Vagina (tissue), 2 donors: ENCODE measurements at regions not wholly inside any gene's neighbourhood (a gene's known extent, or its start where the extent isn't known, plus 50 kb on each side); places are given as distances from the start of the nearest gene placed in this dataset.

Source experiments
- DNase-seq, 2 donors: peaks; one replicate each; pipeline ENCODE4 v3.0.0-alpha.2; 2017; ENCODE audit errors: extremely low spot score in 2 of 2
- H3K27ac ChIP-seq: fragments of 200-600 bp; sonication (generic); one replicate; pipeline ENCODE4 v1.5.1; 2019
- H3K27me3 ChIP-seq: fragments of 200-600 bp; sonication (generic); one replicate; pipeline ENCODE4 v1.5.1; 2019
- H3K36me3 ChIP-seq, 2 donors: fragments of 200-600 bp; sonication (generic); one replicate each; pipeline ENCODE4 v1.5.1; 2017 to 2019
- H3K4me1 ChIP-seq: fragments of 200-600 bp; sonication (generic); one replicate; pipeline ENCODE4 v1.5.1; 2019
- H3K4me3 ChIP-seq, 2 donors: fragments of 200-600 bp; sonication (generic); 1 replicate in 1 of 2; 2 replicates in 1 of 2; pipeline ENCODE4 v1.5.1; 2016 to 2019
- H3K9me3 ChIP-seq: fragments of 200-600 bp; sonication (generic); one replicate; pipeline ENCODE4 v1.5.1; 2019
- POLR2A ChIP-seq, 2 donors: fragments of 450-650 bp; IDR thresholded peaks; one replicate each; pipeline ENCODE4 v1.6.1; 2017; ENCODE audit warnings: antibody characterized with exemption in 2 of 2, mild to moderate bottlenecking in 2 of 2, moderate library complexity in 2 of 2
- POLR2AphosphoS5 ChIP-seq, 2 donors: sonication (generic); formaldehyde crosslinking; IDR thresholded peaks; one replicate each; pipeline ENCODE4 v1.9.0; 2017; ENCODE audit warnings: antibody characterized with exemption in 2 of 2, mild to moderate bottlenecking in 2 of 2, low read depth in 1 of 2; ENCODE audit not compliant: insufficient read depth in 1 of 2
- intact Hi-C: fragments of 100-400 bp; cut with DNase I; formaldehyde crosslinking; loops from one replicate; pipeline ENCODE4 v1.15.1; 2023
- TF ChIP-seq, protein P1 (sequence below), 3 experiments: fragments of 450-650 bp in 2 of 3; fragments of 200-600 bp in 1 of 3; sonication (generic) in 1 of 3; IDR thresholded peaks; one replicate each; pipeline ENCODE4 v1.5.1; 2017 to 2019; ENCODE audit warnings: antibody characterized with exemption in 3 of 3, mild to moderate bottlenecking in 2 of 3, moderate library complexity in 2 of 3

DNA sequence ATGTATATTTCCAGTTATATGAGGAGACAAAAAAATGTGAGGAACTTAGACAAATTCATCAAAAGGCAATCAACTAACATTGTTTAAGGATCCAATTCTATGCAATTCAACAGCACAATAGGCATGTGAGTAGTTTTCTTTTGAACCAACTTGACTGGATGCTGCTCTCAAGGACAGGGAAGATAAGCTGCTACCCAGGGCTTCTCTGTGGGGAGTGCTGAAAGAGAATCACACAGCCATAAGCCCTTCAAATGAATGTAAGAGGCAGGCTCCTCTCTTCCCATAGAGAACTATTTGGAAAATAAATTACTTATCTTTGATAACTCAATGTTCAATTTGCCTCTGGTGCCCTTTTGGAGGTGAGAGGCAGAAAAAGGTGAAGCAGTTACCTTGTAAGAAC is 1413.6 kb downstream of the PCDH7 start:
- DNase-seq, result no peak
- Histone ChIP-seq H3K9me3 (no peaks in the 10 kb centered on the region), H3K4me1 (no peaks in the 10 kb centered on the region), H3K27ac (no peak overlapping the region), H3K36me3 (no peaks in the 10 kb centered on the region), H3K4me3 (no peak overlapping the region), H3K27me3 (no peaks in the 10 kb centered on the region)
- TF ChIP-seq POLR2A (IDR thresholded peaks at IDR 0.05), result no peak
- intact Hi-C loops, result no loop called here

- H3K27ac ChIP-seq, result no peak overlapping the region
- intact Hi-C loops, result no loop called here
- H3K4me1 ChIP-seq, result no peaks in the 10 kb centered on the region
- no peak for TF ChIP-seq POLR2AphosphoS5 (IDR thresholded peaks at IDR 0.05; ENCODE audit: insufficient read depth in 1 of 2, low read depth in 1 of 2)
- TF ChIP-seq POLR2A (IDR thresholded peaks at IDR 0.05), result no peak
- TF ChIP-seq, protein P1, sequence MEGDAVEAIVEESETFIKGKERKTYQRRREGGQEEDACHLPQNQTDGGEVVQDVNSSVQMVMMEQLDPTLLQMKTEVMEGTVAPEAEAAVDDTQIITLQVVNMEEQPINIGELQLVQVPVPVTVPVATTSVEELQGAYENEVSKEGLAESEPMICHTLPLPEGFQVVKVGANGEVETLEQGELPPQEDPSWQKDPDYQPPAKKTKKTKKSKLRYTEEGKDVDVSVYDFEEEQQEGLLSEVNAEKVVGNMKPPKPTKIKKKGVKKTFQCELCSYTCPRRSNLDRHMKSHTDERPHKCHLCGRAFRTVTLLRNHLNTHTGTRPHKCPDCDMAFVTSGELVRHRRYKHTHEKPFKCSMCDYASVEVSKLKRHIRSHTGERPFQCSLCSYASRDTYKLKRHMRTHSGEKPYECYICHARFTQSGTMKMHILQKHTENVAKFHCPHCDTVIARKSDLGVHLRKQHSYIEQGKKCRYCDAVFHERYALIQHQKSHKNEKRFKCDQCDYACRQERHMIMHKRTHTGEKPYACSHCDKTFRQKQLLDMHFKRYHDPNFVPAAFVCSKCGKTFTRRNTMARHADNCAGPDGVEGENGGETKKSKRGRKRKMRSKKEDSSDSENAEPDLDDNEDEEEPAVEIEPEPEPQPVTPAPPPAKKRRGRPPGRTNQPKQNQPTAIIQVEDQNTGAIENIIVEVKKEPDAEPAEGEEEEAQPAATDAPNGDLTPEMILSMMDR (IDR thresholded peaks at IDR 0.05), result no peak
- no peaks in the 10 kb centered on the region for H3K27me3 ChIP-seq
- no peak overlapping the region for H3K4me3 ChIP-seq
- DNase-seq, result no peak
- no peaks in the 10 kb centered on the region for H3K36me3 ChIP-seq
- H3K9me3 ChIP-seq, result no peaks in the 10 kb centered on the region
These were observed 1415.5 kb downstream of the PCDH7 start for GRCh38 chr4:32135642-32136041.

DNA sequence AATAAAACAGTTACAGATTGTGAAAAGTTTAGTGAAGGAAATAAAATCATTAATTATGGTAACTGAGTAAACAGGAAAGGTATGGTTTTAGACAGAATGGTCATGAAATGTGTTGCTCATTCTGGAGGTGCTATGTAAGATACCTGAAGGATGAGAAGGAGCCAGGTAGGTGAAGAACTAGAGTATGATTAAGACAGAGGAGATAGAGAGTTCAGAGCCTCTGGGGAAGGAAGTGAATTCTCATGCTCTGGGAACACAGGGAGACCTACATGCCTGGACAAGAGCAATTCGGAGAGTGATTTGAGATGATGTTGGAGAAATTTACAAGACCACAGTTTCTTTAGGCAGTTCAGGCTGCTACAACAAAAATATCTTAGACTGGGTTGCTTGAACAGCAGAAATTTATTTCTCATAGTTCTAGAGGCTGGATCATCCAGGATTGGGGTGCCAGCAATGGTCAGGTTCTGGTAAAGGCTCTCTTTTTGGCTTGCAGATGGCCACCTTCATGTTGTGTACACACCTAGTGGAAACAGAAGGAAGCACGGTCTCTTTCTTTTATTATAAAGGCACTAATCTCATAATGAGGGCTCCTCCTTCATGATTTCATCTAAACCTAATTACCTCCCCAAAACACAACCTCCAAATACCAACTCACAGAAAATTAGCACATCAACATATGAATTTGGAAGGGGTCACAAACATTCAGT is 1416.1 kb downstream of the PCDH7 start:
- intact Hi-C loops, result no loop called here
- Histone ChIP-seq H3K36me3 (no peaks in the 10 kb centered on the region), H3K9me3 (no peaks in the 10 kb centered on the region), H3K4me3 (no peak overlapping the region), H3K4me1 (no peaks in the 10 kb centered on the region), H3K27me3 (no peaks in the 10 kb centered on the region), H3K27ac (no peak overlapping the region)
- DNase-seq, result no peak
- TF ChIP-seq, protein P1 (IDR thresholded peaks at IDR 0.05), result no peak
- TF ChIP-seq POLR2AphosphoS5 (IDR thresholded peaks at IDR 0.05; ENCODE audit: insufficient read depth in 1 of 2, low read depth in 1 of 2), result no peak

- intact Hi-C loops, result no loop called here
- H3K36me3 ChIP-seq, result no peaks in the 10 kb centered on the region
- no peaks in the 10 kb centered on the region for H3K4me1 ChIP-seq
- H3K27me3 ChIP-seq, result no peaks in the 10 kb centered on the region
- DNase-seq, result no peak
- no peak overlapping the region for H3K27ac ChIP-seq
- no peaks in the 10 kb centered on the region for H3K9me3 ChIP-seq
- H3K4me3 ChIP-seq, result no peak overlapping the region
- TF ChIP-seq, protein P1 (IDR thresholded peaks at IDR 0.05), result no peak
- TF ChIP-seq POLR2AphosphoS5 (IDR thresholded peaks at IDR 0.05; ENCODE audit: insufficient read depth in 1 of 2, low read depth in 1 of 2) (no peak), POLR2A (IDR thresholded peaks at IDR 0.05) (no peak)
These were observed 1420.5 kb downstream of the PCDH7 start for GRCh38 chr4:32140636-32141035.

- H3K4me3 ChIP-seq, result no peak overlapping the region
- intact Hi-C loops, result no loop called here
- no peaks in the 10 kb centered on the region for H3K4me1 ChIP-seq
- no peaks in the 10 kb centered on the region for H3K27me3 ChIP-seq
- no peaks in the 10 kb centered on the region for H3K9me3 ChIP-seq
- TF ChIP-seq POLR2AphosphoS5 (IDR thresholded peaks at IDR 0.05; ENCODE audit: insufficient read depth in 1 of 2, low read depth in 1 of 2) (no peak), POLR2A (IDR thresholded peaks at IDR 0.05) (no peak)
- TF ChIP-seq, protein P1 (IDR thresholded peaks at IDR 0.05), result no peak
- no peak for DNase-seq
- H3K36me3 ChIP-seq, result no peaks in the 10 kb centered on the region
- H3K27ac ChIP-seq, result no peak overlapping the region
These were observed 1421.9 kb downstream of the PCDH7 start for GRCh38 chr4:32142075-32142474.
